HCT116 (cell line): ENCODE measurements at regions not wholly inside any gene's neighbourhood (a gene's known extent, or its start where the extent isn't known, plus 50 kb on each side); places are given as distances from the start of the nearest gene placed in this dataset.

Experiments used
- ATAC-seq: fragments of 200-7000 bp; cut with Tn5 transposase; 2 replicates; pipeline ENCODE4 v1.9.1; 2020; ENCODE audit warnings: mild to moderate bottlenecking, moderate library complexity
- BruUV-seq: library from RNA; stranded (reverse); fragments of 400-500 nt; replicated peaks from 2 replicates; lab custom pipeline; 2021; lab: Mats Ljungman, UMichigan
- CTCF ChIA-PET: fragments of 300-600 bp; sonication (Branson Sonifier 250); formaldehyde crosslinking; loops from one replicate; lab custom pipeline; 2021; ENCODE audit warnings: antibody characterized with exemption; lab: Charles Lee
- POLR2A ChIA-PET: fragments of 300-600, 350-600 bp; sonication (Branson Sonifier 250); formaldehyde crosslinking; loops from one replicate; lab custom pipeline; 2021; ENCODE audit warnings: antibody characterized with exemption; lab: Charles Lee
- RAD21 ChIA-PET, 2 experiments: fragments of 300-600 bp; sonication (Branson Sonifier 250); formaldehyde crosslinking; loops; one replicate each; lab custom pipeline; 2023; ENCODE audit warnings: low total read pairs in 2 of 2; ENCODE audit not compliant: uncharacterized antibody in 2 of 2, unreplicated experiment in 2 of 2, low non-redundant PET in 1 of 2; lab: Charles Lee
- DNase-seq: peaks from one replicate; pipeline ENCODE4 v3.0.0-alpha.2; 2010; ENCODE audit warnings: low read depth, low spot score
- H2AFZ ChIP-seq: fragments of 200-600 bp; shearing (Covaris generic), sonication (generic); 2 replicates; pipeline ENCODE4 v1.6.1; 2017; ENCODE audit warnings: low read depth, mixed run types, mixed read lengths, antibody characterized with exemption, low read length; ENCODE audit not compliant: poor library complexity, severe bottlenecking
- H3K27ac ChIP-seq: 2 replicates; pipeline ENCODE4 v1.5.1; 2012; ENCODE audit warnings: low read depth, low read length
- H3K27me3 ChIP-seq: fragments of 200-600 bp; sonication (generic); 2 replicates; pipeline ENCODE4 v1.6.1; 2016; ENCODE audit warnings: mixed run types, low read length, mixed read lengths; ENCODE audit not compliant: insufficient read depth
- H3K36me3 ChIP-seq, 2 experiments: fragments of 200-500 bp in 1 of 2; fragments of 200-600 bp in 1 of 2; sonication (Bioruptor generic) in 1 of 2; sonication (generic) in 1 of 2; 2 replicates each; pipeline versions ENCODE4 v1.5.1 to v1.6.1; 2014 to 2016; ENCODE audit warnings: low read length in 2 of 2, inconsistent platforms in 1 of 2, mixed read lengths in 1 of 2, mixed run types in 1 of 2; ENCODE audit not compliant: insufficient read depth in 2 of 2, control insufficient read depth in 1 of 2
- H3K4me1 ChIP-seq, 2 experiments: fragments of 200-600 bp in 1 of 2; sonication (generic) in 1 of 2; 2 replicates each; pipeline versions ENCODE4 v1.5.1 to v1.6.1; 2012 to 2017; ENCODE audit warnings: low read length in 2 of 2, inconsistent platforms in 1 of 2, mild to moderate bottlenecking in 1 of 2, mixed read lengths in 1 of 2, mixed run types in 1 of 2, moderate library complexity in 1 of 2; ENCODE audit not compliant: insufficient read depth in 2 of 2, control insufficient read depth in 1 of 2
- H3K4me2 ChIP-seq: fragments of 200-600 bp; sonication (generic); 2 replicates; pipeline ENCODE4 v1.6.1; 2017; ENCODE audit warnings: mixed run types, low read length, mixed read lengths
- H3K4me3 ChIP-seq, 2 experiments: fragments of 200-600 bp in 1 of 2; sonication (generic) in 1 of 2; replicated peaks in 1 of 2; 2 replicates each; pipeline ENCODE4 v1.5.1; 2011 to 2016; ENCODE audit warnings: low read length in 2 of 2, control low read depth in 1 of 2, low read depth in 1 of 2, mild to moderate bottlenecking in 1 of 2, mixed read lengths in 1 of 2, mixed run types in 1 of 2
- H3K79me2 ChIP-seq: fragments of 200-600 bp; sonication (generic); 2 replicates; pipeline ENCODE4 v1.6.1; 2017; ENCODE audit warnings: mild to moderate bottlenecking, mixed run types, low read length, moderate library complexity, mixed read lengths; ENCODE audit not compliant: insufficient read depth
- H3K9ac ChIP-seq: fragments of 200-600 bp; sonication (generic); 2 replicates; pipeline ENCODE4 v1.6.1; 2016; ENCODE audit warnings: low read length, mixed read lengths
- H3K9me2 ChIP-seq: fragments of 200-600 bp; sonication (generic), shearing (Covaris generic); 2 replicates; pipeline ENCODE4 v1.6.1; 2017; ENCODE audit warnings: mixed run types, mild to moderate bottlenecking, moderate library complexity; ENCODE audit not compliant: insufficient read depth
- H3K9me3 ChIP-seq, 2 experiments: fragments of 200-500 bp in 1 of 2; fragments of 200-600 bp in 1 of 2; sonication (Bioruptor generic) in 1 of 2; sonication (generic) in 1 of 2; 2 replicates each; pipeline ENCODE4 v1.6.1; 2014 to 2017; ENCODE audit warnings: low read length in 2 of 2, mixed read lengths in 2 of 2, inconsistent platforms in 1 of 2, low read depth in 1 of 2, mild to moderate bottlenecking in 1 of 2, mixed run types in 1 of 2, moderate library complexity in 1 of 2; ENCODE audit not compliant: control insufficient read depth in 1 of 2, insufficient read depth in 1 of 2
- H4K20me1 ChIP-seq: fragments of 200-600 bp; sonication (generic), shearing (Covaris generic); 2 replicates; pipeline ENCODE4 v1.6.1; 2017; ENCODE audit warnings: mixed run types, mild to moderate bottlenecking, moderate library complexity; ENCODE audit not compliant: insufficient read depth
- CTCF ChIP-seq, 3 experiments: fragments of 200-600 bp in 1 of 3; sonication (generic) in 1 of 3; IDR thresholded peaks in 2 of 3; conservative IDR thresholded peaks in 1 of 3; 2 replicates each; pipeline ENCODE4 v1.5.1; 2012 to 2017; ENCODE audit warnings: low read depth in 2 of 3, low read length in 2 of 3, antibody characterized with exemption in 1 of 3, borderline replicate concordance in 1 of 3, control low read depth in 1 of 3, mild to moderate bottlenecking in 1 of 3, mixed read lengths in 1 of 3, mixed run types in 1 of 3, moderate library complexity in 1 of 3; ENCODE audit not compliant: insufficient read depth in 1 of 3
- ELF1 ChIP-seq: IDR thresholded peaks from 2 replicates; pipeline ENCODE4 v1.6.1; 2012; ENCODE audit warnings: low read depth, borderline replicate concordance
- EZH2phosphoT487 ChIP-seq: fragments of 200-600 bp; IDR thresholded peaks from 2 replicates; pipeline ENCODE4 v1.6.1; 2018; ENCODE audit warnings: antibody characterized with exemption, borderline replicate concordance
- JUND ChIP-seq: IDR thresholded peaks from 2 replicates; pipeline ENCODE4 v1.6.1; 2012
- MAX ChIP-seq: IDR thresholded peaks from 2 replicates; pipeline ENCODE4 v1.6.1; 2012
- REST ChIP-seq: IDR thresholded peaks from 2 replicates; pipeline ENCODE4 v1.6.1; 2012; ENCODE audit warnings: low read depth
- ZBTB33 ChIP-seq: IDR thresholded peaks from 2 replicates; pipeline ENCODE4 v1.6.1; 2011; ENCODE audit warnings: mild to moderate bottlenecking, low read length, moderate library complexity; ENCODE audit not compliant: insufficient replicate concordance; ENCODE audit errors: extremely low read depth
- ZFX ChIP-seq: fragments of 450-650 bp; IDR thresholded peaks from 2 replicates; pipeline ENCODE4 v1.6.1; 2017
- intact Hi-C: fragments of 100-400 bp; cut with micrococcal nuclease; formaldehyde crosslinking; loops from 2 replicates; pipeline ENCODE4 v1.10.0; 2022

GRCh38 chr6:3522561-3523260 lies 65.9 kb upstream of the SLC22A23 start (continued):
- TF ChIP-seq ELF1: no peak
- no peak for TF ChIP-seq ZFX
- no peak for TF ChIP-seq JUND
- TF ChIP-seq EZH2phosphoT487: no peak
- TF ChIP-seq MAX: no peak
- no peak for TF ChIP-seq CTCF (IDR thresholded peaks at IDR 0.05 in 2 of 3, conservative IDR thresholded peaks at IDR 0.05 in 1 of 3; ENCODE audit: borderline replicate concordance in 1 of 3, insufficient read depth in 1 of 3, low read depth in 2 of 3, low read length in 2 of 3)

GRCh38 chr6:3520281-3521230 lies 63.7 kb upstream of the SLC22A23 start:
- no peak overlapping the region for H2AFZ ChIP-seq
- POLR2A ChIA-PET: no interaction called here
- H3K4me2 ChIP-seq: no peak overlapping the region
- H4K20me1 ChIP-seq: no peaks in the 10 kb centered on the region
- H3K4me3 ChIP-seq: no peak overlapping the region
- H3K9me2 ChIP-seq: no peaks in the 10 kb centered on the region
- intact Hi-C loops: no loop called here
- RAD21 ChIA-PET: no interaction called here
- ATAC-seq (no peak), DNase-seq (no peak)
- BruUV-seq: no TSS peak
- H3K79me2 ChIP-seq: no peaks in the 10 kb centered on the region
- H3K9me3 ChIP-seq: no peaks in the 10 kb centered on the region
- H3K9ac ChIP-seq: no peak overlapping the region
- H3K4me1 ChIP-seq: peaks cover 12 to 18% of the 10 kb centered on the region in 2 experiments
- no peaks in the 10 kb centered on the region; the same call in 1 of the 2 replicates for H3K27me3 ChIP-seq
- CTCF ChIA-PET: no interaction called here
- no peak for TF ChIP-seq ZBTB33
- TF ChIP-seq REST: no peak
- H3K36me3 ChIP-seq: no peaks in the 10 kb centered on the region
- no peak overlapping the region for H3K27ac ChIP-seq
